ENCODE measurements at regions not wholly inside any gene's neighbourhood (a gene's known extent, or its start where the extent isn't known, plus 50 kb on each side); places are given as distances from the start of the nearest gene placed in this dataset.

DNA sequence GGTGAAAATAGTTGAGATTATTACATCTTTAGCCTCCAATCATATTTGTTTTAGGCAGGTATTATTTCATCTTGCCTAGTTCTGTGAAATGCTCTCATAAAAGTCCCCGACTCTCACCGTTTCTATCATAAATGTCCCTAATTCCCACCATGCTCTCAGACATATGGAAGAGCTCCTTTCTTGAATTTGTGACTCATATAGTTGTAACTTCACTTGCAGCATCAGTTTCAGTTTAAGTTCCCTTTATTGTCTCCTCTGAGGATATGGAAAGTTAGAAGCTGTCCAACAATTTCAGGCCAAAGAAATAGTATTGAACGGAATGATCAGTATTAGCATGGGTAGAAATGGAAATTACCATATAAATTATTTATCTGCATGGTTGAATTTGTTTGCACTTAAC lies 187.5 kb upstream of the NR4A3 start:
- no peak for DNase-seq (ENCODE audit: low spot score in 2 of 2)
- Histone ChIP-seq H3K4me3 (no peak overlapping the region), H3K27me3 (no peaks in the 10 kb centered on the region), H3K27ac (no peak overlapping the region), H3K9me3 (no peaks in the 10 kb centered on the region), H3K36me3 (no peaks in the 10 kb centered on the region), H3K4me1 (no peaks in the 10 kb centered on the region)
- TF ChIP-seq POLR2A (IDR thresholded peaks at IDR 0.05) (no peak), EP300 (IDR thresholded peaks at IDR 0.05) (no peak), CTCF (IDR thresholded peaks at IDR 0.05) (no peak), POLR2AphosphoS5 (IDR thresholded peaks at IDR 0.05) (no peak)
- WGBS: 67% methylated on average over 3 of the region's 3 CpGs

GRCh38 chr9:99635032-99635431 lies 186.7 kb upstream of the NR4A3 start:
- DNase-seq (ENCODE audit: low spot score in 2 of 2): no peak
- no peaks in the 10 kb centered on the region for H3K27me3 ChIP-seq
- no peak overlapping the region for H3K27ac ChIP-seq
- no peaks in the 10 kb centered on the region for H3K9me3 ChIP-seq
- H3K36me3 ChIP-seq: no peaks in the 10 kb centered on the region
- no peaks in the 10 kb centered on the region for H3K4me1 ChIP-seq
- TF ChIP-seq CTCF (IDR thresholded peaks at IDR 0.05) (no peak), POLR2AphosphoS5 (IDR thresholded peaks at IDR 0.05) (no peak), POLR2A (IDR thresholded peaks at IDR 0.05) (no peak), EP300 (IDR thresholded peaks at IDR 0.05) (no peak)
- 78% methylated on average over 3 of the region's 3 CpGs for WGBS
- no peak overlapping the region for H3K4me3 ChIP-seq

- Histone ChIP-seq H3K27ac (no peak overlapping the region), H3K27me3 (no peaks in the 10 kb centered on the region)
- WGBS: 78% methylated on average over 3 of the region's 3 CpGs
Observed at GRCh38 chr9:99637641-99638040, 184.0 kb upstream of the NR4A3 start.

DNA sequence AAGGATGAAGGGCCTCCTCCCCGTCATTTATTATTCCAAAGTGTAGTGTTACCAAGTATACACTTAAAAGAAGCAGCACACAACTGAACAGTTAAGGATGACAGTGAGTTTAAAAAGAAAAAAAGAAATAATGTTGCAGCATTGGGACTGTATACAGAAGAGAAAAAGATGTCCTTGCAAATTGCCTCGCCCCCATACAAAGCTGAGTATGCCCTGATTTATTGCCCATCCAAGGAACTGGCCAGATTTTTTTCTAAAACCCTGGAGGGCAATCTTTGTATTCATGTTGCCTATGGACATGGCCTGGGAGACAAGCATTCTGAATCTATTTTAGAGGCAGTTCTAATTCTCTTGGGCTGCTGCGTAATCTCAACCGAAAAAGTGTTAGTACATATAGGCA lies 182.7 kb upstream of the NR4A3 start:
- Histone ChIP-seq H3K27me3 (no peaks in the 10 kb centered on the region), H3K4me1 (no peaks in the 10 kb centered on the region), H3K4me3 (no peak overlapping the region), H3K27ac (no peak overlapping the region), H3K9me3 (peaks cover 8% of the 10 kb centered on the region), H3K36me3 (no peaks in the 10 kb centered on the region)
- TF ChIP-seq EP300 (IDR thresholded peaks at IDR 0.05): no peak
- no peak for TF ChIP-seq POLR2A (IDR thresholded peaks at IDR 0.05)
- no peak for TF ChIP-seq CTCF (IDR thresholded peaks at IDR 0.05)
- TF ChIP-seq POLR2AphosphoS5 (IDR thresholded peaks at IDR 0.05): no peak
- WGBS: 85% methylated on average over 4 of the region's 4 CpGs
- no peak for DNase-seq (ENCODE audit: low spot score in 2 of 2)

More at GRCh38 chr9:99637641-99638040, 184.0 kb upstream of the NR4A3 start:
- Histone ChIP-seq H3K4me1 (no peaks in the 10 kb centered on the region), H3K4me3 (no peak overlapping the region), H3K36me3 (no peaks in the 10 kb centered on the region), H3K9me3 (peaks cover 8% of the 10 kb centered on the region)
- TF ChIP-seq CTCF (IDR thresholded peaks at IDR 0.05): no peak
- no peak for TF ChIP-seq POLR2A (IDR thresholded peaks at IDR 0.05)
- no peak for TF ChIP-seq POLR2AphosphoS5 (IDR thresholded peaks at IDR 0.05)
- no peak for DNase-seq (ENCODE audit: low spot score in 2 of 2)

- Histone ChIP-seq H3K4me1 (no peaks in the 10 kb centered on the region), H3K27me3 (no peaks in the 10 kb centered on the region), H3K36me3 (no peaks in the 10 kb centered on the region), H3K4me3 (no peak overlapping the region), H3K27ac (no peak overlapping the region), H3K9me3 (peaks cover 7% of the 10 kb centered on the region)
- DNase-seq (ENCODE audit: low spot score in 2 of 2): no peak
- TF ChIP-seq CTCF (IDR thresholded peaks at IDR 0.05) (no peak), EP300 (IDR thresholded peaks at IDR 0.05) (no peak)
Observed at GRCh38 chr9:99647604-99648003, 174.1 kb upstream of the NR4A3 start.
